RCC 7860 (cell line): ENCODE measurements at regions not wholly inside any gene's neighbourhood (a gene's known extent, or its start where the extent isn't known, plus 50 kb on each side); places are given as distances from the start of the nearest gene placed in this dataset.

ENCODE experiments used
- DNase-seq: peaks from one replicate; pipeline ENCODE4 v3.0.0-alpha.2; 2015; ENCODE audit warnings: low spot score
- FAIRE-seq: peaks from 2 replicates; lab custom pipeline; 2012; peaks lifted over from hg19 to GRCh38; lab: Jason Lieb, UNC

GRCh38 chr2:234623521-234623991, 126.7 kb upstream of the ARL4C start:
- DNase-seq (no peak), FAIRE-seq (no peak)

DNA sequence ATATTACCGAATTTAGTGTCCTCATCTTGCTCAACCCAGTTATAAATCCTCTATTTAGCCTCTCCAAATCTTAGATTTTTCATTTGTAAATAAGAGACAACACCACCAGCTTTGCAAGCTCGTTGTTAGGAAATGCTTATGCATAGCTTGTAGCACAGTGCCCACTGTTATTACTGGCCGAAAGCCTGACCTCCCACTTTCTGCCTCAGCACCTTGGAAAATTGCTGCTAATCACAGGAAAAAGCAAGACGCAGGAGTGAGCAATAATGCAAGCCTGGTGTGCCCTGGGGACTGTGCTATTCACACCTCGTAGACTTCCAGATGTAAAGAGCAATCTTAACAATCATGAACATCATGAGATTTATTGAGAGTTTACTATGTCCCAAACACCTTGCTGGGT, 124.2 kb upstream of the ARL4C start:
- no peak for DNase-seq

DNA sequence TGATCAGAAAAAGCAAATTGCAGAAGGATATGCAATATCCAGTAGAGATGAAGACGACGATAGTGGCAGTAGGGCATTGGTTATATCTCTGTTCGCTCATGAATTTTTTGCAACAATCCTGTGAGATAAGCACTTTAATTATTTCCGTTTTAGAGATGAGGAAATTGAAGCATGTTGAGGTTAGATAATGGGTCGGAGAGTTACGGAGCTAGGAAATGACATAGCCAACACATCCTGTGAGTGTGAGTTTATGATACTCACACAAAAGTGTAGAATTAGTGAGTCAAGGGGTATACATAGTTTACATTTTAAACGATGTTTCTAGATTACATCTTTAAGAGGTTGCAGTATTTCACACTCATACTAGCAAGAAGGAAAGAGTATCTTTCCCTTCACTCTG, 123.1 kb upstream of the ARL4C start:
- DNase-seq, result no peak

More for the DNA sequence above, 124.2 kb upstream of the ARL4C start:
- no peak for FAIRE-seq

GRCh38 chr2:234615643-234616356, 118.9 kb upstream of the ARL4C start:
- no peak for FAIRE-seq
- DNase-seq, result no peak

More for the DNA sequence above, 123.1 kb upstream of the ARL4C start:
- no peak for FAIRE-seq

GRCh38 chr2:234611209-234611608, 114.3 kb upstream of the ARL4C start:
- FAIRE-seq, result no peak
- DNase-seq, result no peak

DNA sequence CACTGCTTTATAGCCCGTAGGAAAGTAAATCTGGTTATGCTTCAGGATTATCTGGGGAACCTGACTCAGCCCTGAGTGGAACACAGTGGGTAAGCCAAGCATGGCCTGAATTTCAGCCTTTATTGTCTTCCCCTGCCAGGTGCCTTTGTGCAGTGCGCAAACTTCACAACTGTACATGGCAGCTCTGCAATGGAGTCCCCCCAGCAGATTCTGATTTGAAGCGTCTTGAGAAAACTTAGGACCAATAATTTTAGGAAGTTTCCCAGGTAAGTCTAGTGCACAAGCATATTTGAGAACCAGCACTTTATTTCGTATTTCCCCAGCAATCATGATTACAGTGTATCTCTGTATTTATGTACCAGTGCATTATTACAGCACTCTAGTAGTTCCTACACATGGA, 112.1 kb upstream of the ARL4C start:
- DNase-seq (no peak), FAIRE-seq (no peak)

- no peak for DNase-seq
- no peak for FAIRE-seq
These were observed 110.8 kb upstream of the ARL4C start for GRCh38 chr2:234607691-234608090.

DNA sequence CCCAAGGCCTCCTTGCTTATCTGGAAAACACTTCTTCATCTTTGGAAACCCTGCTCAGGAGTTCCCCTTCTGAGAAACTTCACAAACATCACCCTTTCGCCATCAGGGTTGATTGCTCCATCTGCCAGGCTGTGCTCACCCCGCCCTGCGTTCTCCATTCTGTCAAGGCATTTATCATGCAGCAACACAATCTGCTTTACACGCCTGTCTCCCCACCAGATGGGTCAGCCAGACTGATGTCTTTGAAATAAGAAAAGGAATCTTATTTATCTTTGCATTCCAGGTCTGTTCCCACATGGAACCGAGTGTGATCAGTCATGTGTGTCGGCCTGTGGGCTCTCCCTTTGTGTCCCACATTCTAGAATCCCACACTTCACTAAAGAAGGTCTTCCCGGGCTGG, 110.0 kb upstream of the ARL4C start:
- DNase-seq (peak; percentile 63), FAIRE-seq (no peak)

- DNase-seq (no peak), FAIRE-seq (no peak)
These were observed 106.7 kb upstream of the ARL4C start for GRCh38 chr2:234603619-234604018.

DNA sequence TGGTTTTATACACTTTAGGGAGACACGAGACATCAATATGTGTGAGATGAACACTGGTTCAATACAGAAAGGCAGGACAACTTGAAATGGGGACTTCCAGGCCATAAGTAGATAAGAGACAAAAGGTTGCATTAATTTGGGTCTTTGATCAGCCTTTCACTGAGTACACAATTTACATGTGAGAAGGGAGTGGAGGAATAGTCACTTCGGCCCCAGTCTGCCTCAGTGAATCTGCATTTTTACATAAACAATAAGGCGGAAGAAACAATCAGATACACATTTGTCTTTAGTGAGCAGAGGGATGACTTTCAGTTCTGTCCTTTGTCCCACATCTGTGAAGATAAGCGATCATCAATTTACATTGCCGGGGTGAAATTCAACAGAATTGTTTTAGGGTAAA, 104.3 kb upstream of the ARL4C start:
- FAIRE-seq, result no peak
- DNase-seq, result no peak

DNA sequence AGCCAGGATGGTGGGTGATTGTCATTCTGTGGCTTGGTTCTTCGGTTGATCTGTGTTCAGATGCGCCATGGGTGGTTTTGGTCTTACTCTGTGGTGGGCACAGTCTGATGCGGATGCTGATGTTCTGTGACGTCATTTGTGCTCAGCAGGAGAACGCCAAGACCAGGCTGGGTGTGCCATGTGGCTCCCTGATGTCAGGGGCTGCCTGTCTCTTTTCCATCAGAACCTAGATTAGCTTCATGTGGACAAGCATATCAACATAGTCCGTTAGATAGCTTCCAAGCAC, 100.6 kb upstream of the ARL4C start:
- FAIRE-seq, result no peak
- no peak for DNase-seq

- FAIRE-seq (no peak), DNase-seq (no peak)
These were observed 100.1 kb upstream of the ARL4C start for GRCh38 chr2:234596696-234597575.

- DNase-seq, result no peak
- no peak for FAIRE-seq
These were observed 98.9 kb upstream of the ARL4C start for GRCh38 chr2:234595829-234596228.

DNA sequence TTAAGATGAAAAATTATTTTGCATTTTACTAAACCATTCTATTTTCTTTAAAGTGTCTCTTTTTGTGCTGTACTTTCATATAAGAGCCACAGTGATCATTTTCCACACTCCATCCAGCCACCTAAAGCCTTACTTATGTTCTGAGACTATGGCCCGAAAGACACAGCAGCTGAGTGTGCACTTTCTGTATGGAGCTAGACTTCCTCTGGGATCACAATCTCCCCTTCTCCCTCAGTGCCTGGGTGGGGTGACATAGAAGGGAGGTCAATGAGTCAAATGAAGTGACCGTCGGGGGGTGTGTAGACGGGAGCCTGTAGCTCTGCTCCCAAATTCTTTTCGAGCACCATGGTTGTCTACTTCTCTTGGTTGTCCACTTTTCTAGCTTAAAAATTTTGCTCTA, 97.8 kb upstream of the ARL4C start:
- DNase-seq (no peak), FAIRE-seq (no peak)

- FAIRE-seq, result no peak
- DNase-seq, result no peak
These were observed 96.8 kb upstream of the ARL4C start for GRCh38 chr2:234593636-234594035.

DNA sequence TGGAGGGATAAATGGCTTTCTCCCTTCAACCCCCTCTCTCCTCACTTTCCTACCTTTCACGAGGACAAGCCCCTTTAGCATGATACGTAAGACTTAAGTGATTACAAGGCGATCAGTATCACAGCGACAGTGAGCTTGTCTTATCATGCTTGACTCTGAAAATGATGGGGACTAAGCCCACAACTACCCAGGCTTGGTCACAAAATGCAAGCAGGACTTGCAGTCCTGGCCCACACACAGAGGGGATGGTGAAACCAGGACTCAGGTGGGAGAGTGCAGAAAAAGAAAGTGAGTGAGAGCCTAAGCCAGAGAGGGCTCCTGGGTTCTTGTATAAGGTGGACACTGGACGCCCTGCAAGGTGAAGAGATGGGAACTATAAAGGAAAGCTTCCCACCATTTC, 95.7 kb upstream of the ARL4C start:
- no peak for FAIRE-seq
- no peak for DNase-seq

- no peak for DNase-seq
These were observed 93.2 kb upstream of the ARL4C start for GRCh38 chr2:234590076-234590475.

GRCh38 chr2:234588054-234588430, 91.2 kb upstream of the ARL4C start:
- FAIRE-seq, result no peak
- no peak for DNase-seq

More at GRCh38 chr2:234590076-234590475, 93.2 kb upstream of the ARL4C start:
- FAIRE-seq, result no peak

GRCh38 chr2:234587341-234588053, 90.6 kb upstream of the ARL4C start:
- no peak for FAIRE-seq

DNA sequence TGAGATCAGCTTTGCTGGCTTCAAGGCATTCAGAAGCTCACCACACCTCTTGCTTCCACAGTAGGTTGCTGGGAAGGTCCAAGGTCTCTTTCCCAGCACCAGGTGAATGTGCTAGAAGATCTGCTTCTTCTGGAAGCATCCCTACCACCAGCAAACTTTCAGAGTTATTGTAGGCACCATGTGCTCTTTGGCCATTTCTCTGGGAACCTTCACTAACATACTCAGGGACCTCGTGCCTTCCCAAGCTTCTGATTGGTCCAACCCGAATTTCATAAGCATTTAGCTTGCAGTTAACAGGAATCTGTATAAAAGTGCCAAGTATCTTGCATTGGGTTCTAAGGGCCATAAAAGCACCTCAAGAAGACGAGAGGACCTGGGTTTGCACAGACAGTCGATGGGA, 86.5 kb upstream of the ARL4C start:
- DNase-seq (no peak), FAIRE-seq (no peak)

More at GRCh38 chr2:234587341-234588053, 90.6 kb upstream of the ARL4C start:
- DNase-seq, result no peak

DNA sequence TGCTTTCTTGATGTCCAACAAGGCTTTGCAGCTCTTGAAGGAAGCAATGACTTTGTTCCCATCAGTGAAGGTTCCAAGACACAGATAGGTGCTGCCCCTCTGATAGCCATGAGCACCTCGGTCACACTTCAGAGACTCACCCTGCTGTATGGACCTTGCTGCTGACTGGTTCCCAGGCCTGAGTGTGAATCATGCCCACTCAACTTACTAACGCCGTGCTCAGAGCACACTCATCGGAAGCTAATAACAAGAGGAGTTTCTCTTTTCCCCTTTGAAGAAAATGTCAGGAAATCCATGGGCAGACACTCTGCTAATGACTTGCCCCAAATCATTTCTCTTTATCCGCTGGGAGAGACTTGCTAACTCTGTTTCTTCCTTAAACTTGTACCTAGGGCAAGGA, 83.8 kb upstream of the ARL4C start:
- no peak for FAIRE-seq
- DNase-seq, result peak; percentile 28
